Tongue (tissue), 1 donor: ENCODE measurements at regions not wholly inside any gene's neighbourhood (a gene's known extent, or its start where the extent isn't known, plus 50 kb on each side); places are given as distances from the start of the nearest gene placed in this dataset.

Experiments
- DNase-seq: peaks from one replicate; pipeline ENCODE4 v3.0.0-alpha.2; 2015

- DNase-seq = peak; percentile 11
Measured at GRCh38 chr1:17933501-17933900, 174.1 kb upstream of the IGSF21 start.

DNA sequence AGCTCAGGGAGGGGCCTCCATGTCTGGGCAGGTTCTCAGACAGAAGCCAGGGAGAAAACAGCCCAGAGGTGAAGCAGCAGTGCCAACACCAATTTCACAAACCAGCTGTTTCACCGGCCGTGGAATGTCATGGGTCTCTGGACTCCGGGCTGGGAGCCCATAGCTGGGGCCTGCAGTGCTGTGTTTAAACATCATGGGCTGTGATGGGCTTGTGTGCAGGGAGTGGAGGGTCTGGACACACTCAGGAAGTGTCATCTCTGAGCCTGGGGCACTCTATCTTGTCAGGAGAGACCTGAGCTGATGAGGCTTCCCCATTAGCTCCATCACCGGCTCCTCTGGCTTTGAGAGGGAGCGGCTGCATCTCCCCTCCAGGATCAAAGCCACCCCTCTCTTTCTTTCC, 173.6 kb upstream of the IGSF21 start:
- peak; percentile 65 for DNase-seq

DNA sequence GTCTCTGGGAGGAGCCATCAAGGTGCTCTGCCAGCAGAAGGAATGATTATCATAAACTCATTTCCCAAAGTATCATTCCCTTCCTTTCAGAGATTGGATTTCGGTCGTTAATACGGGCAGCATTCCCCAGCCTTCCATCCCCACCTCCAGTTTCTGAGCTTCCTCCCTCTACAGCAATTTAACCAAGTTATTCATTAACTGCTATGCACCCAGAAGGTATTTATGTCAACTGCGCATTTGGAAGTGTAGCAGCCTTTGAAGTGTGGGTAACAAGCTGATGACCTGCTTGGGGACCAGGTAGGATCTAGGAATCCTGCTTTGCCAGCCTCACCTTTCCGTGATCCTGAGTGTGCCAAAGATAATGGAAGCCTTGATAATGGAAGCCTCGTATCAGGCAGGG, 172.4 kb upstream of the IGSF21 start:
- DNase-seq = no peak

DNA sequence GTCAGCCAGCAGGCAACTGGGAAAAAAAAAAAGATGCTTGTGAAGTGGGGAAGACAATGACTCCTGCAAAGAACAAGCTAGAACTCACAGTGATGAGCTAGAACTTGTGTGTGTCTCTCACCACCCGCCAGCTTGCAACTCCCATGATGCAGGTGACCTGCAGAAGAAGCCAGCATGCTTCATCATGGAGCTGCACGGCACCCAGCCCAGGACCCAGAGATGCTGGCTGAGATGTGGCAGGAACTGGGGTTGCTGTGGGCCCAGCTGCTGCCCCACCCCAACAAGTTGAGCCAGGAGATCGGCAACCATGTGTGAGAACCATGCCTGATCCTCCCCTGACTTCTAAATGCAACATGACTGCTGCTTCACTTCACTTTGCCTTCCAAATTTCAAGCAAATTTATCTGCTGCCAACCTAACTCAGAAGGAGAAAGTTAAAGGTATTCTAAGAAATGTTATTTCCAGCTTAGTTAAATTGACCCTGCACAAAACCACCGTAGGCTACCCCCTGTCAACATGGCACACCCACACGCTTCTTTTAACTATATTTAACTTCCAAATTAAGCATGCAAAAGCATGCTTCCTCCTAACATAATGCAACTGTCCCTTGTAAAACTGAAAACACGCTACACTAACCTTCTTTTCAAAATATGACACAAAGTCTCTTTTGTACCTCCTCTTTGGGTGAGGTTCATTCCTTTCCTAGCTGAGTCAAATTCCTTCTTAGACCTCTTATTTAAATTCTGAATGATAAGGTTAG, 166.0 kb upstream of the IGSF21 start:
- no peak for DNase-seq

GRCh38 chr1:17943506-17943905, 164.1 kb upstream of the IGSF21 start:
- no peak for DNase-seq

DNA sequence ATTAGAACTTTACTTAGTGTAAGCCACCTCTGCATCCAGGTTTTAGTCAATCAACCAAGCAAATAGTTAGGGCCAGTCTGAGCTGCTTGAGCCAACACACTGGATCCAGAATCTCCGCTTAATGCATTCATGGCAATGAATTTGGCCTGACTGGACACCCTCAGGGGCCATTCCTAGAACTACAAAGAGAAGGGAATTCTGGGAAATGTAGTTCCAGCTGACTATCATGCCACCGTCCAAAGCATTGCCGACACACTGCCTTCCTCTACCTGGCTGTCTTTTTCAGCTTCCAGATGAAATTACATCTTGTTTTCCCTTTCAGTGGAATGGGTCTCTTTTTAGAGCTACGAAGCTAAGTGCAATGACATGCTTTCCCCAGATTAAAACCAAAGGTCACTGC, 163.0 kb upstream of the IGSF21 start:
- no peak for DNase-seq

DNA sequence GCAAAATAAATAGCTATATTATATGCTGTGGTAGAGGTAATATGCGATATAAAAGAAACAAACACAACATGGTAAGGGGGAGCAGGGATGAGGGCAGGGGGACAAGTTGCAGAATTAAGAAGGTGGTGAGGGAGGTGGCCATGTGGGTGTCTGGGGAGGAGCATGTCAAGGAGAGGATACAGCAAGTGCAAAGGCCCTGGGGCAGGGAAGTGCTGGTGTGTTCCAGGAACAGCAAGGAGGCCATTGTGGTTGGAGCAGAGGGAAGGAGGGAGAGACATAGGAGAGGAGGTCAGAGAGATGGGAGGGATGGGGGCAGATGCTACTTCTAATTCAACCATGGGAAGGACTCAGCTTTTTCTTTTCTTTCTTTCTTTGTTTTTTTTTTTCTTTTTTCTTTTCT, 161.2 kb upstream of the IGSF21 start:
- DNase-seq = no peak

GRCh38 chr1:17948594-17948993, 159.0 kb upstream of the IGSF21 start:
- DNase-seq = no peak

DNA sequence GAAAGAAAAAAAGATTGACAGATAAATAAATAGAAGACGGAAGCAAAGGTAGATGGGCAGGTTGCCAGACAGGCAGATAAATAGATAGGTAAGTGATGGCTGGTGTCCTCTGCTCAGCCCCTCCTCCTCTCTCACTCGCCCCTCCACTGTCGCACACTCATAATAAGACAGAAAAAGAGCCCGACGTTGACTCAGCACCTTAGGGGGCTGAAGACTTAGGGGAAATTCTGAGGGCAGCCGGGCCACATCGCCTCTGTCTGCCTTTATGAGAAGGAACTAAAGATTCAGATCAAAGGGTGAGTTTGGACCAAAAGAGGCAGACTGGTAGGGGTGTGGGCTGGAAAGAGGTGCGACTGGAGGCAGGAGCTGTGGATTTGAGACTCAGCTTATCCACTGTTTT, 158.1 kb upstream of the IGSF21 start:
- DNase-seq = no peak

DNA sequence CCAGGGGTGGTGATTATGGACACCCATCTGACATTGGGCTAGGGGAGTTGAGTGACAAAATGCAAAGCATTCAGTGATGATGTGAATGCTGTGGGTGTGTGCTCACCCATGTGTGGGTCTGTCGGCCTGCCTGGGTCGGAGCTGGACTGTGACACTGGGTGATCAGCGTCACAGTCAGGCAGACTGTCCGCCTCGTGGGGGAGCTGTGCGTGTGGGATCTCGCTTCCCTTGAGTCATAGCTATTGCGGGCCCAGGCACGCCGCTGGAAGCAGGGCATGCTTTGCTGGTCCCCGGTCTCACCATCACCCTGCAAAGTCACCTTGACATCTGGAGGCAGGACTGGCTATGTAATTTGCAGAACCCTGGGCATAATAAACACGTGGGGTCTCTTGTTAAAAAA, 156.9 kb upstream of the IGSF21 start:
- DNase-seq = no peak

- no peak for DNase-seq
Measured at GRCh38 chr1:17952506-17952905, 155.1 kb upstream of the IGSF21 start.

GRCh38 chr1:17953921-17954320, 153.7 kb upstream of the IGSF21 start:
- DNase-seq = no peak

DNA sequence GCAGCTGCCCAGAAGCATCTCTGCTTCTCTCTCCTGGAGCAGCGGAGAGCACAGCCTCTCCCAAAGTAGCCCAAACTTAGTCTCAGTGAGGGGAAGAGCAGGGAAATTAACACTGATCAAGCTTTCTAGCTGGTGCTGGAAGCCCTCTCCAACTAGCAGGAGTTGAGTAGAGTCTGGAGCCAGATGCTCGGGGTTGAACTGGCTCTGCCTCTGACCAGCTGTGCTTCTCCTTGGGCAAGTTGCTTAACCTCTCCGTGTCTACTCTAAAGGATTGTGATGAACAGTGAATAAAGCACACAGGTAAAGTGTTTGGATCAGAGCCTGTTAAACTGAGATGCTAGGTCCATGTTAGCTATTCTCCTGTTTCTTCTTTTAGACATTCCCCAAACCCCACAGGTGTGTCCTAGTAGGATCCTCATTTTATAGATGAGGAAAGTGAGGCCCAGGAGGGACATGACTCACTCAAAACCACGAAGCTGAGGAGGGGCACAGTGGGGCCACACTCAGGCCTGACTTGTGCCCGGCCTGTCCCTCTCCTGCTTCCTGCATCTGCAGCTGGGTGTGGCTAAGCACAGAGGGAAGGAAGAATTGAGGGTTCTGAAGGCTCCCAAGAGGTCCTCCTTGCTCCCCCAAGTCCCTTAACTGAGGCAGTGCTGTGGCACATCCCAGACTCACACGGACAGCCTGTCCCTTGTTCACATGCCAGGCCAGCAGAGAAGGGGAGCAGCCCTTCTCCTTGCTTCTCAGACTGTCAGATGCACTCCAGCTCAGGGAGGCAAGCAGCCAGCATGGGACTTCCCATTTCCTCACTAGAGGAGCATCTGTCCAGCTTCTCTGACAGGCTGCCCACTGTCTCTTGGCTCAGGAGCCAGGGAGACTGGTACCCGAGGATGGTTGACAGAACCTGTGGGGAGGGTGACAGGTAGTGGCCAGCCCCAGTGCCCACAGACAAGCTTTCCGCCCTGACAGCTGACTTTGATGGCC, 152.0 kb upstream of the IGSF21 start:
- DNase-seq = no peak

DNA sequence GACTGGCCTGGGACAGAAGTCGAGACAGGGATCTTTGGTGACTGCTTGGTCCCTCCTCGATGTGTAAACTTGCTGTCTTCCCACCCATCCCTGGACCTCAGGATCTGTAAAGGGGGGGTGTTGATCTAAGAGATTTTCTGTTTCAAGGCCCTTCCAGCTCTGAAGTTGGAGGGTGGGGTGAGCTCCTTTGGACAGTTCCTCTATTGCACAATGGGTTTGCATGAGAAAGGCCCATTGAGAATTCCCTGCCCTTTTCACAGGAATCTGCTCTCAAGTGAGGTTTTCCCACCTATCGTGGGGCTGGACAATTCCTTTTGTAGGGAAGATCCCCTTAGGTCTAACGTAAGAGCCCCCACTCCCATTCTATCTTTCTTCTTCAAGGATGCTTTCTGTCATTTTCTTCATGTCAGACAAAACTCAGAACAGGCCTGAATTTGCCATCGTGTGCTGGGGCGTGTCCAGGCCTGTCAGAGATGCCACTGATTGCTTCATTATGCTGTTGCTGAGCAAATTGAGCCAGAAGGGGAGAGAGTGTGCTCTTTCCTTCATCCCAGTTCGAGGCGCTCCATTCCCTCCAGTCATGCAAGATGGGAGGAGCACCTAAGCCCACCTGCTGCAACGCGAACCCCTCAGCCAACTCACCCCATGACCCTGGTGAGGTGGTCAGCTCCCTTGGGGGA, 149.9 kb upstream of the IGSF21 start:
- DNase-seq = no peak

- DNase-seq = no peak
Measured at GRCh38 chr1:17958704-17959103, 148.9 kb upstream of the IGSF21 start.

DNA sequence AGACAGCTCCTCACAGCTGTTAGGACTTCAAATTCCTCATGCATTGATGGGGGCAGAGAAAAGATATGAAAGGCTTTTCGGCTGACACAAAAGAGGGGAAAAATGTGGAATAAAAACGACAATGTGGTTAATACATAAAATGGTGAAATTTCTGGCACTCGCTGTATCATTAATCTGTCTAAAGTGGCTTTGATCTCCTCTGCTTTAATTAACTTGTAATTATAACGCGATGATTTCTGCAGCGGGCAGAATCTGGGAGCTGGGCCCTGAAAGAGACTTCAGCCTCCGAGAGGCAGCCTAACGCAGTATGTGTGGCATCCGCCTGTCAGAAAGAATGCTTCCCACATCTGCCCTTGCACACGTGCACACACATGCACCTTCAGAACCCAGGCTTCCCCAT, 144.1 kb upstream of the IGSF21 start:
- DNase-seq = no peak

- no peak for DNase-seq
Measured at GRCh38 chr1:17965515-17966100, 142.0 kb upstream of the IGSF21 start.

DNA sequence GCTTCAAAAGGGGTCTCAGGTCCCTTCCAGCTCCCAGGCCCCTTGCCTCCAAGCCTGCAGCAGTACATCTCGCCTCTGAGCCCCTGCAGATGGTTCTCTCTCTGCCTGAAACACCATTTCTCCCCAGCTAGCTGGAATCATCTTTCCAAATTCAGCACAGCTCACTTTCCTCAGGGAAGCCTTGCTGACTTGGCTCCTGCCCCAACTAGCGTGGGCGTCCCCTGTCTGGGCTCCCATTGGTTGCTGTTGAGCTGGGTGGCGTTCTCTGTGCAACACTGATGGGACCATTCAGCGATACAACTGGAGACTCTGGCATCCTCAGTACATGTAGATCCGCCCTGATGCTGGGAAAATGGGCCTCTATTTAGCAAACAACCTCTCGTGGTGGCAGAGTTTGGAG, 141.3 kb upstream of the IGSF21 start:
- DNase-seq = peak; percentile 1

DNA sequence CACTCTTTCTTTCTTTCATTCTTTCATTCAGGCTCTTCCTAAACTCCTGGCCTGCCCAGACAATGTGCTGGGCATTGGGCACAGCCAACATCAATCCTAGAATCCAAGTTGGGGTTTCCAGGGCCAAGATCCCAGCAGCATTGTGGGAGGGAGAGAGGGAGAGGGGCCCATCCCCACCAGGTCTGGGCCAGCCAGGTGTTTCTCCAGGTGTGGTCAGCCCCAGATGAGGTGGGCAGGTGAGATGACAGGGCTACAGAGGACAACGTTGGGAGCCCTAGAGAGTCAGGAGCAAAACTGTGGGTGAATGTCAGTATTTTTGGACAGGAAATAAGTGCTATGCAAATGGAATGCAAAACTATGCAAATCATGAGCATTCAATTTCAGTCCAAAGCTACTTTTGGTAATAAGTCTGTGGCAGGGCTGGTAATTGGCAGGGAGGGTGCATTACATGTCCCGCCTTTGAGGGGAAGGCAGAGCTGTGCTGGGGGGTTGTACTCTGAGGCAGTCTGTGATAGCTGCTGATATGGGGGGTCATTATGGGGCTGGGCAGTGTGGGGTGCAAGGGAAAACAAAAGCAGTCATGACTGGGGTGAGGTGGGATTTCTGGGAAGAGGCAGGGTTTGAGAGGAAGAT, 139.9 kb upstream of the IGSF21 start:
- DNase-seq = no peak

DNA sequence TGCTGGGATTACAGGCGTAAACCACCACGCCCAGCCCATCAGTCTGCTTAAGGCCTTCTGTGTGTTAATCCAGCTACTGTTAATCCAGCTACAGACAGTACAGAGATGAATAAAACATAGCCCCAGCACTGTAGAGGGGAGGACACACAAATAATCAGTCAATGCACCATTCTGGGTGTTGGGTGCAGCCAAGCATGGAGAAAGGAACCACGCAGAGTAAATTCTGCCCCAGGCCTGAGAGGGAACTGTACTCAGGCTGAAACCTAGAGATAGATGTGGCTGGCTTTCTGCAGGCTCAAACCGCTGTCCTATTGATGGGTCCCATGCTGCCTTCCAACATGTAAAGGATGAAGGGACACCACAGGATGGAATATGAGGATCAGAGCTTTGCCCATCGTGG, 136.8 kb upstream of the IGSF21 start:
- no peak for DNase-seq

- no peak for DNase-seq
Measured at GRCh38 chr1:17973694-17974093, 133.9 kb upstream of the IGSF21 start.

DNA sequence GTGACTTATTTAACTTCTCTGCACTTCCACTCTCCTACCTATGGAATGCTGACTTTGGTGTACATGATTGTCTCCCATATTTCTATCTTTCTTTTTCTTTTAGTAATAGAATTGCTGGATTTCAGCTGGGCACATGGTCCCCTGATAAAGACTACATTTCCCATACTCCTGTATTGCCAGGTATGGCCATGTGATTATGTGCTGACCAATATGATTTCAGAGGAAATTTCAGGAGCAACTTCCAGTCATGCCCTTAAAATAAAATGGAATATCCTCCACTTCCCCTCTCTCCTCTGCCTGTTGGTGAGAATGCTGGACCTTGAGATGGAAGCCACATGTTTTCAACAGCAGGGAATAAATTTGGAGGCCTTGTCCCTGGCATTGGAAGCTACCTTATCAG, 130.7 kb upstream of the IGSF21 start:
- DNase-seq = no peak
